SU-DHL-6 (cell line): ENCODE measurements at regions not wholly inside any gene's neighbourhood (a gene's known extent, or its start where the extent isn't known, plus 50 kb on each side); places are given as distances from the start of the nearest gene placed in this dataset.

Source experiments
- CTCF ChIP-seq: fragments of 200-600 bp; sonication (generic); IDR thresholded peaks from one replicate; pipeline ENCODE4 v1.5.1; 2017; ENCODE audit warnings: antibody characterized with exemption, mild to moderate bottlenecking, low read length, moderate library complexity; ENCODE audit not compliant: insufficient read depth, poor library complexity, severe bottlenecking
- EZH2phosphoT487 ChIP-seq: fragments of 200-600 bp; sonication (generic), shearing (Covaris generic); conservative IDR thresholded peaks from 2 replicates; pipeline ENCODE4 v1.6.1; 2018; ENCODE audit warnings: mild to moderate bottlenecking, antibody characterized with exemption, low read length, moderate library complexity, mixed read lengths

GRCh38 chr1:234977875-234978396 is 150.7 kb downstream of the TOMM20 start:
- TF ChIP-seq CTCF (no peak), EZH2phosphoT487 (no peak)
